ENCODE measurements at regions not wholly inside any gene's neighbourhood (a gene's known extent, or its start where the extent isn't known, plus 50 kb on each side); places are given as distances from the start of the nearest gene placed in this dataset.

DNA sequence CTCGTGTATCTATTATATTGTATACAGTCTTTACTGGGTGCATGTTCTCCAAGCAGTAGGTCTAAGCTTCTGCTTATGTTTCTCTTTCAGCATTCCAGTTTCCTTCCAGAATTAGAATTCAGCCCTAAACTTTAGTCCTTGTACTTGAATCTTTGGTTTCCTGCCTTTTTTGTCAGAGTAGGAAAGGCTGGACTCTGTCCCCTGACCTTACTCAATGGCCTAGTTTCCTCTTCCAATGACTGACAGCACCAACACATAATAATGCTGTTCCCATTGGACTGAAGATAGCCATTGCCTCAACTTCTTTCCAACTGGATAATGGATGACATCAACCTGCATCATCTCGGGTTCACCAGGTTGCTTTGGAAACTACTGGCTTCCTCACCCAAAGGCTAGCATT lies 217.0 kb downstream of the FIGN start:
- Histone ChIP-seq H3K27me3 (ENCODE audit: control insufficient read depth, insufficient read depth, low read length) (no peaks in the 10 kb centered on the region), H3K9ac (ENCODE audit: low read length in 3 of 3) (no peak overlapping the region), H3K4me3 (ENCODE audit: low read length in 3 of 3) (no peak overlapping the region), H3K4me1 (ENCODE audit: control insufficient read depth in 2 of 3, insufficient read depth in 2 of 3, low read depth in 1 of 3, low read length in 3 of 3) (no peaks in the 10 kb centered on the region), H3K27ac (ENCODE audit: low read depth in 2 of 2, low read length in 2 of 2) (no peak overlapping the region), H3K9me3 (ENCODE audit: control insufficient read depth in 2 of 3, insufficient read depth in 1 of 3, low read length in 3 of 3) (peaks cover 0 to under 1% (median 0%) of the 10 kb centered on the region in 3 donors), H3K36me3 (ENCODE audit: control insufficient read depth in 2 of 3, insufficient read depth in 3 of 3, low read length in 3 of 3) (no peaks in the 10 kb centered on the region)
- intact Hi-C loops (cut with DNase I), result no loop called here
- DNase-seq (no peak), FAIRE-seq (no peak)
- TF ChIP-seq CTCF (IDR thresholded peaks at IDR 0.05; ENCODE audit: borderline replicate concordance, extremely low read depth, insufficient read depth), result no peak

GRCh38 chr2:163515836-163516235 lies 220.0 kb downstream of the FIGN start:
- DNase-seq, result no peak
- no peaks in the 10 kb centered on the region for H3K36me3 ChIP-seq (ENCODE audit: control insufficient read depth in 2 of 3, insufficient read depth in 3 of 3, low read length in 3 of 3)
- no peak overlapping the region for H3K27ac ChIP-seq (ENCODE audit: low read depth in 2 of 2, low read length in 2 of 2)
- intact Hi-C loops (cut with DNase I), result no loop called here
- H3K4me3 ChIP-seq (ENCODE audit: low read length in 3 of 3), result no peak overlapping the region
- TF ChIP-seq CTCF (IDR thresholded peaks at IDR 0.05; ENCODE audit: borderline replicate concordance, extremely low read depth, insufficient read depth), result no peak
- H3K27me3 ChIP-seq (ENCODE audit: control insufficient read depth, insufficient read depth, low read length), result no peaks in the 10 kb centered on the region
- H3K9me3 ChIP-seq (ENCODE audit: control insufficient read depth in 2 of 3, insufficient read depth in 1 of 3, low read length in 3 of 3), result no peaks in the 10 kb centered on the region
- H3K4me1 ChIP-seq (ENCODE audit: control insufficient read depth in 2 of 3, insufficient read depth in 2 of 3, low read depth in 1 of 3, low read length in 3 of 3), result no peaks in the 10 kb centered on the region
- no peak for FAIRE-seq
- no peak overlapping the region for H3K9ac ChIP-seq (ENCODE audit: low read length in 3 of 3)

DNA sequence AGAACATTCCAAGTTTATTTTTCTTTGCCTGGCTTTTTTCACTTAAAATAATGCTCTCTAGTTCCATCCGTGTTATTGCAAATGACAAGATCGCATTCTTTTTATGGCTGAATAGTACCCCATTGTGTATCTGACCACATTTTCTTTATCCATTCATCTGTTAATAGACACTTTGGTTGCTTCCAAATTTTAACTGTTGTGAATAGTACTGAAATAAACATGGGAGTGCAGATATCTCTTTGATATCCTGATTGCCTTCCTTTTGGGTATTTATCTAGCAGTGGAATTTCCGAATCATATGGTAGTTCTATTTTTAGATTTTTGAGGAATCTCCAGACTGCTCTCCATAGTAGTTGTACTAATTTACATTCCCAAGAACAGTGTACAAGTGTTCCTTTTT lies 230.5 kb downstream of the FIGN start:
- Histone ChIP-seq H3K36me3 (ENCODE audit: control insufficient read depth in 2 of 3, insufficient read depth in 3 of 3, low read length in 3 of 3) (no peaks in the 10 kb centered on the region), H3K27ac (ENCODE audit: low read depth in 2 of 2, low read length in 2 of 2) (no peak overlapping the region), H3K27me3 (ENCODE audit: control insufficient read depth, insufficient read depth, low read length) (no peaks in the 10 kb centered on the region), H3K4me3 (ENCODE audit: low read length in 3 of 3) (no peak overlapping the region), H3K9me3 (ENCODE audit: control insufficient read depth in 2 of 3, insufficient read depth in 1 of 3, low read length in 3 of 3) (no peaks in the 10 kb centered on the region), H3K9ac (ENCODE audit: low read length in 3 of 3) (no peak overlapping the region), H3K4me1 (ENCODE audit: control insufficient read depth in 2 of 3, insufficient read depth in 2 of 3, low read depth in 1 of 3, low read length in 3 of 3) (no peaks in the 10 kb centered on the region)
- DNase-seq (no peak), FAIRE-seq (no peak)
- intact Hi-C loops (cut with DNase I), result no loop called here
- TF ChIP-seq CTCF (IDR thresholded peaks at IDR 0.05; ENCODE audit: borderline replicate concordance, extremely low read depth, insufficient read depth), result no peak
